H1 (cell line): ENCODE measurements at regions not wholly inside any gene's neighbourhood (a gene's known extent, or its start where the extent isn't known, plus 50 kb on each side); places are given as distances from the start of the nearest gene placed in this dataset.

Experiments used
- CTCF ChIA-PET: fragments of 300-600 bp; sonication (Branson Sonifier 250); formaldehyde crosslinking; loops from one replicate; lab custom pipeline; 2021; ENCODE audit not compliant: partially characterized antibody; lab: Charles Lee
- POLR2A ChIA-PET: fragments of 300-600 bp; sonication (Branson Sonifier 250); formaldehyde crosslinking; loops from one replicate; lab custom pipeline; 2021; ENCODE audit warnings: inconsistent platforms; ENCODE audit not compliant: partially characterized antibody; lab: Charles Lee
- DNase-seq, 2 experiments: peaks; one replicate each; pipeline versions ENCODE4 v3.0.0 to v3.0.0-alpha.2; 2010 to 2022; ENCODE audit warnings: low spot score in 2 of 2, low read depth in 1 of 2, mixed read lengths in 1 of 2
- FAIRE-seq: peaks from 2 replicates; lab custom pipeline; 2011; peaks lifted over from hg19 to GRCh38; lab: Jason Lieb, UNC
- H2AFZ ChIP-seq: 2 replicates; pipeline ENCODE4 v1.8.1; 2012; ENCODE audit warnings: low read length, inconsistent platforms
- H2AK5ac ChIP-seq: 2 replicates; pipeline ENCODE4 v1.6.1; 2013; ENCODE audit warnings: low read depth, low read length
- H2BK120ac ChIP-seq: replicated peaks from 2 replicates; pipeline ENCODE3; 2013; ENCODE audit warnings: low read depth, low read length, inconsistent platforms
- H2BK12ac ChIP-seq: 2 replicates; pipeline ENCODE4 v1.6.1; 2013; ENCODE audit warnings: low read depth, low read length
- H2BK15ac ChIP-seq: 2 replicates; pipeline ENCODE4 v1.6.1; 2013; ENCODE audit warnings: low read length
- H2BK20ac ChIP-seq: 2 replicates; pipeline ENCODE4 v1.6.1; 2013; ENCODE audit warnings: low read length
- H2BK5ac ChIP-seq: 2 replicates; pipeline ENCODE4 v1.6.1; 2013; ENCODE audit warnings: low read depth, low read length
- H3K14ac ChIP-seq: 2 replicates; pipeline ENCODE4 v1.6.1; 2013; ENCODE audit warnings: inconsistent platforms; ENCODE audit not compliant: insufficient read length
- H3K18ac ChIP-seq: 2 replicates; pipeline ENCODE4 v1.6.1; 2013; ENCODE audit warnings: low read length; ENCODE audit errors: extremely low read depth
- H3K23ac ChIP-seq: 2 replicates; pipeline ENCODE4 v1.6.1; 2013; ENCODE audit warnings: inconsistent platforms; ENCODE audit not compliant: insufficient read length
- H3K23me2 ChIP-seq: 2 replicates; pipeline ENCODE4 v1.6.1; 2013; ENCODE audit warnings: low read depth, low read length
- H3K27ac ChIP-seq: 2 replicates; pipeline ENCODE4 v1.6.1; 2011; ENCODE audit warnings: low read depth, low read length, inconsistent platforms
- H3K27me3 ChIP-seq, 4 experiments: replicated peaks in 1 of 4; 1 replicate in 1 of 4; 2 replicates in 3 of 4; pipeline versions ENCODE4 v1.6.1 to v1.8.1; 2011 to 2013; ENCODE audit warnings: low read length in 3 of 4, mild to moderate bottlenecking in 3 of 4, inconsistent platforms in 2 of 4, mixed read lengths in 2 of 4, moderate library complexity in 1 of 4; ENCODE audit not compliant: control insufficient read depth in 3 of 4, insufficient read depth in 3 of 4; ENCODE audit errors: extremely low read depth in 1 of 4
- H3K36me3 ChIP-seq, 4 experiments: 2 replicates each; pipeline versions ENCODE4 v1.6.1 to v1.8.1; 2011 to 2013; ENCODE audit warnings: mild to moderate bottlenecking in 4 of 4, low read length in 3 of 4, moderate library complexity in 2 of 4, control low read depth in 1 of 4, inconsistent platforms in 1 of 4; ENCODE audit not compliant: insufficient read depth in 4 of 4, control insufficient read depth in 2 of 4
- H3K4ac ChIP-seq: replicated peaks from 2 replicates; pipeline ENCODE3; 2013; ENCODE audit warnings: low read length, low read depth, mixed read lengths, inconsistent platforms; ENCODE audit not compliant: insufficient read length
- H3K4me1 ChIP-seq, 4 experiments: replicated peaks in 1 of 4; 1 replicate in 1 of 4; 2 replicates in 3 of 4; pipeline versions ENCODE4 v1.6.1 to v1.8.1; 2011 to 2013; ENCODE audit warnings: low read length in 3 of 4, inconsistent platforms in 2 of 4, mixed read lengths in 1 of 4; ENCODE audit not compliant: insufficient read depth in 4 of 4, control insufficient read depth in 3 of 4
- H3K4me2 ChIP-seq, 2 experiments: 2 replicates each; pipeline versions ENCODE4 v1.6.1 to v1.8.1; 2011 to 2013; ENCODE audit warnings: low read depth in 2 of 2, low read length in 2 of 2, control low read depth in 1 of 2, inconsistent platforms in 1 of 2, mild to moderate bottlenecking in 1 of 2; ENCODE audit not compliant: insufficient read depth in 1 of 2
- H3K4me3 ChIP-seq, 4 experiments: fragments of 200-600, 300-600 bp in 1 of 4; sonication (generic), shearing (Covaris generic), sonication (Bioruptor Twin) in 1 of 4; 2 replicates each; pipeline versions ENCODE4 v1.5.1 to v1.8.1; 2011 to 2016; ENCODE audit warnings: low read length in 4 of 4, low read depth in 3 of 4, control low read depth in 2 of 4, inconsistent platforms in 2 of 4, mild to moderate bottlenecking in 2 of 4, mixed read lengths in 1 of 4, moderate library complexity in 1 of 4; ENCODE audit not compliant: insufficient read depth in 2 of 4; ENCODE audit errors: extremely low read depth in 1 of 4
- H3K56ac ChIP-seq: replicated peaks from 2 replicates; pipeline ENCODE3; 2013; ENCODE audit warnings: low read depth, mild to moderate bottlenecking, mixed read lengths, low read length, inconsistent platforms; ENCODE audit not compliant: insufficient read length
- H3K79me1 ChIP-seq: 2 replicates; pipeline ENCODE4 v1.6.1; 2013; ENCODE audit warnings: low read depth, low read length, control low read depth
- H3K79me2 ChIP-seq, 2 experiments: 2 replicates each; pipeline versions ENCODE4 v1.6.1 to v1.8.1; 2012 to 2013; ENCODE audit warnings: low read length in 2 of 2, mild to moderate bottlenecking in 2 of 2, inconsistent platforms in 1 of 2; ENCODE audit not compliant: insufficient read depth in 2 of 2, control insufficient read depth in 1 of 2
- H3K9ac ChIP-seq, 4 experiments: replicated peaks in 1 of 4; 1 replicate in 1 of 4; 2 replicates in 3 of 4; pipeline versions ENCODE4 v1.6.1 to v1.8.1; 2011 to 2013; ENCODE audit warnings: low read depth in 3 of 4, low read length in 3 of 4, control low read depth in 2 of 4, mild to moderate bottlenecking in 2 of 4, moderate library complexity in 2 of 4, inconsistent platforms in 1 of 4; ENCODE audit errors: extremely low read depth in 1 of 4
- H3K9me3 ChIP-seq, 2 experiments: 2 replicates each; pipeline versions ENCODE4 v1.6.1 to v1.8.1; 2012 to 2013; ENCODE audit warnings: mild to moderate bottlenecking in 2 of 2, moderate library complexity in 2 of 2, control low read depth in 1 of 2, inconsistent platforms in 1 of 2, low read depth in 1 of 2, low read length in 1 of 2, mixed read lengths in 1 of 2; ENCODE audit not compliant: insufficient read depth in 2 of 2
- H4K20me1 ChIP-seq, 2 experiments: replicated peaks in 1 of 2; 2 replicates each; pipeline versions ENCODE3 to v1.8.1; 2011 to 2013; ENCODE audit warnings: inconsistent platforms in 2 of 2, low read length in 2 of 2, mild to moderate bottlenecking in 1 of 2; ENCODE audit not compliant: insufficient read depth in 2 of 2, control insufficient read depth in 1 of 2
- H4K5ac ChIP-seq: 2 replicates; pipeline ENCODE4 v1.6.1; 2013; ENCODE audit warnings: low read length, low read depth, mixed read lengths, inconsistent platforms; ENCODE audit not compliant: insufficient read length
- H4K8ac ChIP-seq: 2 replicates; pipeline ENCODE4 v1.8.0; 2013; ENCODE audit warnings: mild to moderate bottlenecking, moderate library complexity, low read length, inconsistent platforms; ENCODE audit not compliant: insufficient read depth; ENCODE audit errors: extremely low read depth
- H4K91ac ChIP-seq: replicated peaks from 2 replicates; pipeline ENCODE3; 2013; ENCODE audit warnings: low read length, mixed read lengths, inconsistent platforms; ENCODE audit not compliant: insufficient read length
- ASH2L ChIP-seq: fragments of 200-600, 300-600 bp; sonication (generic); IDR thresholded peaks from one replicate; pipeline ENCODE4 v1.7.1; 2017; ENCODE audit warnings: low read length
- CHD1 ChIP-seq: IDR thresholded peaks from 2 replicates; pipeline ENCODE4 v1.6.1; 2012; ENCODE audit warnings: low read depth, low read length, improper control_type of control experiment
- CREB1 ChIP-seq: IDR thresholded peaks from 2 replicates; pipeline ENCODE4 v1.6.1; 2012; ENCODE audit warnings: inconsistent platforms
- FOSL1 ChIP-seq: IDR thresholded peaks from 2 replicates; pipeline ENCODE4 v1.6.1; 2011; ENCODE audit warnings: mild to moderate bottlenecking, low read depth, low read length, moderate library complexity; ENCODE audit not compliant: insufficient read depth
- JUN ChIP-seq: IDR thresholded peaks from 2 replicates; pipeline ENCODE4 v1.6.1; 2011; ENCODE audit warnings: low read depth, mild to moderate bottlenecking, improper control_type of control experiment, low read length
- JUND ChIP-seq: IDR thresholded peaks from 2 replicates; pipeline ENCODE4 v1.6.1; 2011; ENCODE audit warnings: mild to moderate bottlenecking, improper control_type of control experiment, low read length
- NANOG ChIP-seq: IDR thresholded peaks from 2 replicates; pipeline ENCODE4 v1.6.1; 2011; ENCODE audit warnings: low read length, low read depth, mild to moderate bottlenecking, inconsistent platforms; ENCODE audit not compliant: insufficient read depth, poor library complexity, severe bottlenecking
- SIX5 ChIP-seq: IDR thresholded peaks from 2 replicates; pipeline ENCODE4 v1.6.1; 2011; ENCODE audit warnings: mild to moderate bottlenecking, low read depth, low read length
- SP1 ChIP-seq: IDR thresholded peaks from 2 replicates; pipeline ENCODE4 v1.6.1; 2011; ENCODE audit warnings: low read depth, low read length
- TAF1 ChIP-seq: IDR thresholded peaks from 2 replicates; pipeline ENCODE4 v1.6.1; 2011; ENCODE audit warnings: mild to moderate bottlenecking, low read depth, low read length
- TBP ChIP-seq: IDR thresholded peaks from 2 replicates; pipeline ENCODE4 v1.6.1; 2011; ENCODE audit warnings: low read depth, low read length, improper control_type of control experiment
- WGBS, 2 experiments: shearing (Covaris generic) in 1 of 2; methylation state at CpG; one replicate each; pipeline versions ENCODE4 v1.1.6 to v1.1.7; 2013 to 2015; ENCODE audit warnings: low lambda C conversion rate in 2 of 2, mixed read lengths in 2 of 2, inconsistent platforms in 1 of 2, low coverage in 1 of 2, missing lambda C conversion rate in 1 of 2; ENCODE audit not compliant: insufficient replicate concordance in 2 of 2, insufficient coverage in 1 of 2, insufficient read length in 1 of 2; ENCODE audit errors: extremely low coverage in 1 of 2, missing lambda C conversion rate in 1 of 2; 5-methylcytosine and 5-hydroxymethylcytosine counted together
- TF ChIP-seq, protein P1 (sequence below): IDR thresholded peaks from 2 replicates; pipeline ENCODE4 v1.6.1; 2011; ENCODE audit warnings: low read depth, mild to moderate bottlenecking, low read length; ENCODE audit not compliant: insufficient read depth
- TF ChIP-seq, protein P2 (sequence below): IDR thresholded peaks from 2 replicates; pipeline ENCODE4 v1.6.1; 2012; ENCODE audit warnings: low read length, inconsistent platforms

DNA sequence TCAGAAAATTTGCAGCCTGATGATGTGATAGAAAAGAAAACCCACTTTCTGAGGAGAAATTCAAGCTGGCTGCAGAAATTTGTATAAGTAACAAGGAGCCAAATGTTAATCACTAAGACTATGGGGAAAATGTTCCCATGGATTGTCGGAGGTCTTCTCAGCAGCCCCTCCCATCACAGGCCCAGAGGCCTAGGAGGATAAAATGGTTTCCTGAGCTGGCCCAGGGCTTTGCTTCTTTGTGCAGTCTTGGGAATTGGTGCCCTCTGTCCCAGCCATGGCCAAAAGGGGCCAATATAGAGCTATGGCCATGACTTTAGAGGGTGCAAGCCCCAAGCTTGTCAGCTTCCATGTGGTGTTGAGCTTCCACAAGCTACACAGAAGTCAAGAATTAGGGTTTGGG is 335.9 kb downstream of the ATP23 start:
- 100% methylated on average over 1 of the region's 1 CpG; no CpG with 5 or more reads in 1 of the 2 experiments for WGBS, 2 experiments
- Histone ChIP-seq H2BK5ac (no peak overlapping the region), H3K23me2 (no peaks in the 10 kb centered on the region), H2AFZ (no peak overlapping the region), H3K18ac (no peak overlapping the region), H4K5ac (no peak overlapping the region), H3K4me1 (no peaks in the 10 kb centered on the region), H4K8ac (no peak overlapping the region), H2BK120ac (no peak overlapping the region), H3K27ac (no peak overlapping the region), H2BK15ac (no peak overlapping the region), H3K23ac (no peak overlapping the region), H2BK20ac (no peak overlapping the region), H3K4ac (no peak overlapping the region), H3K4me3 (no peak overlapping the region), H3K9ac (no peak overlapping the region), H3K79me2 (no peaks in the 10 kb centered on the region), H3K79me1 (no peaks in the 10 kb centered on the region), H3K9me3 (peaks cover 17 to 22% of the 10 kb centered on the region in 2 experiments), H3K14ac (no peak overlapping the region), H2AK5ac (no peak overlapping the region), H4K20me1 (no peaks in the 10 kb centered on the region), H3K56ac (no peak overlapping the region), H3K36me3 (no peaks in the 10 kb centered on the region), H3K4me2 (no peak overlapping the region), H4K91ac (no peak overlapping the region), H3K27me3 (no peaks in the 10 kb centered on the region), H2BK12ac (no peak overlapping the region)
- CTCF ChIA-PET: no interaction called here
- POLR2A ChIA-PET: no interaction called here
- DNase-seq (no peak), FAIRE-seq (no peak)
- TF ChIP-seq FOSL1 (no peak), SIX5 (no peak), TBP (no peak), JUN (no peak), CREB1 (no peak), TAF1 (no peak), ASH2L (no peak), JUND (no peak), SP1 (no peak), CHD1 (no peak), NANOG (no peak)
- TF ChIP-seq, protein P1, sequence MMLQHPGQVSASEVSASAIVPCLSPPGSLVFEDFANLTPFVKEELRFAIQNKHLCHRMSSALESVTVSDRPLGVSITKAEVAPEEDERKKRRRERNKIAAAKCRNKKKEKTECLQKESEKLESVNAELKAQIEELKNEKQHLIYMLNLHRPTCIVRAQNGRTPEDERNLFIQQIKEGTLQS: no peak
- TF ChIP-seq, protein P2, sequence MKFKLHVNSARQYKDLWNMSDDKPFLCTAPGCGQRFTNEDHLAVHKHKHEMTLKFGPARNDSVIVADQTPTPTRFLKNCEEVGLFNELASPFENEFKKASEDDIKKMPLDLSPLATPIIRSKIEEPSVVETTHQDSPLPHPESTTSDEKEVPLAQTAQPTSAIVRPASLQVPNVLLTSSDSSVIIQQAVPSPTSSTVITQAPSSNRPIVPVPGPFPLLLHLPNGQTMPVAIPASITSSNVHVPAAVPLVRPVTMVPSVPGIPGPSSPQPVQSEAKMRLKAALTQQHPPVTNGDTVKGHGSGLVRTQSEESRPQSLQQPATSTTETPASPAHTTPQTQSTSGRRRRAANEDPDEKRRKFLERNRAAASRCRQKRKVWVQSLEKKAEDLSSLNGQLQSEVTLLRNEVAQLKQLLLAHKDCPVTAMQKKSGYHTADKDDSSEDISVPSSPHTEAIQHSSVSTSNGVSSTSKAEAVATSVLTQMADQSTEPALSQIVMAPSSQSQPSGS: no peak
